Spinal cord (tissue), 9 donors: ENCODE measurements at regions not wholly inside any gene's neighbourhood (a gene's known extent, or its start where the extent isn't known, plus 50 kb on each side); places are given as distances from the start of the nearest gene placed in this dataset.

Experiments used
- DNase-seq, 6 donors: peaks; one replicate each; pipeline versions ENCODE4 v3.0.0 to v3.0.0-alpha.2; 2013 to 2015; ENCODE audit warnings: low spot score in 6 of 6, low read depth in 4 of 6
- H3K27ac ChIP-seq: one replicate; pipeline ENCODE4 v1.5.1; 2013; ENCODE audit warnings: low read depth, low read length, control low read depth
- H3K27me3 ChIP-seq: one replicate; pipeline ENCODE4 v1.6.1; 2013; ENCODE audit warnings: low read length; ENCODE audit not compliant: control insufficient read depth, insufficient read depth
- H3K36me3 ChIP-seq: one replicate; pipeline ENCODE4 v1.6.1; 2013; ENCODE audit warnings: low read length; ENCODE audit not compliant: control insufficient read depth, insufficient read depth
- H3K4me1 ChIP-seq: one replicate; pipeline ENCODE4 v1.6.1; 2013; ENCODE audit warnings: low read length; ENCODE audit not compliant: control insufficient read depth, insufficient read depth
- H3K4me3 ChIP-seq: one replicate; pipeline ENCODE4 v1.5.1; 2013; ENCODE audit warnings: low read depth, low read length, control low read depth
- H3K9me3 ChIP-seq: one replicate; pipeline ENCODE4 v1.6.1; 2013; ENCODE audit warnings: low read length; ENCODE audit not compliant: control insufficient read depth, insufficient read depth
- WGBS: methylation state at CpG from one replicate; pipeline ENCODE4 v1.1.5; 2013; ENCODE audit warnings: missing lambda C conversion rate; ENCODE audit not compliant: insufficient coverage; 5-methylcytosine and 5-hydroxymethylcytosine counted together
- donor health status: healthy.

GRCh38 chr6:158249340-158249836 is 62.9 kb upstream of the TULP4 start:
- Histone ChIP-seq H3K27me3 (no peaks in the 10 kb centered on the region), H3K27ac (no peak overlapping the region), H3K4me3 (no peak overlapping the region), H3K4me1 (no peaks in the 10 kb centered on the region), H3K36me3 (peaks cover 5% of the 10 kb centered on the region), H3K9me3 (no peaks in the 10 kb centered on the region)
- 20% methylated on average over 1 of the region's 3 CpGs for WGBS
- peak in 2 of 6 donors; percentile 37 to 52 for DNase-seq

GRCh38 chr6:158251565-158251964 is 60.7 kb upstream of the TULP4 start:
- Histone ChIP-seq H3K4me3 (no peak overlapping the region), H3K36me3 (no peaks in the 10 kb centered on the region), H3K9me3 (no peaks in the 10 kb centered on the region), H3K27me3 (no peaks in the 10 kb centered on the region), H3K4me1 (no peaks in the 10 kb centered on the region), H3K27ac (no peak overlapping the region)
- no CpG with 5 or more reads among the region's 1 CpG for WGBS
- no peak for DNase-seq

GRCh38 chr6:158253248-158253647 is 59.0 kb upstream of the TULP4 start:
- Histone ChIP-seq H3K27me3 (no peaks in the 10 kb centered on the region), H3K27ac (no peak overlapping the region), H3K36me3 (no peaks in the 10 kb centered on the region), H3K9me3 (no peaks in the 10 kb centered on the region), H3K4me1 (no peaks in the 10 kb centered on the region), H3K4me3 (no peak overlapping the region)
- 95% methylated on average over 3 of the region's 4 CpGs for WGBS
- no peak for DNase-seq

- WGBS = 90% methylated on average over 2 of the region's 4 CpGs
- Histone ChIP-seq H3K4me3 (no peak overlapping the region), H3K36me3 (no peaks in the 10 kb centered on the region), H3K27me3 (no peaks in the 10 kb centered on the region), H3K4me1 (no peaks in the 10 kb centered on the region), H3K27ac (no peak overlapping the region), H3K9me3 (no peaks in the 10 kb centered on the region)
- DNase-seq = no peak
These were observed 56.8 kb upstream of the TULP4 start for GRCh38 chr6:158255275-158255988.

- no peaks in the 10 kb centered on the region for H3K36me3 ChIP-seq
- no peak overlapping the region for H3K4me3 ChIP-seq
- no CpG with 5 or more reads among the region's 5 CpGs for WGBS
- H3K27ac ChIP-seq = no peak overlapping the region
- no peaks in the 10 kb centered on the region for H3K9me3 ChIP-seq
- H3K4me1 ChIP-seq = no peaks in the 10 kb centered on the region
- H3K27me3 ChIP-seq = no peaks in the 10 kb centered on the region
- no peak for DNase-seq
These were observed 56.2 kb upstream of the TULP4 start for GRCh38 chr6:158255989-158256601.

GRCh38 chr6:158256746-158257424 is 55.4 kb upstream of the TULP4 start:
- Histone ChIP-seq H3K4me3 (no peak overlapping the region), H3K9me3 (no peaks in the 10 kb centered on the region), H3K36me3 (no peaks in the 10 kb centered on the region), H3K27ac (no peak overlapping the region), H3K4me1 (no peaks in the 10 kb centered on the region), H3K27me3 (no peaks in the 10 kb centered on the region)
- DNase-seq = no peak
- 64% methylated on average over 2 of the region's 5 CpGs for WGBS

- H3K4me3 ChIP-seq = no peak overlapping the region
- no peaks in the 10 kb centered on the region for H3K36me3 ChIP-seq
- H3K9me3 ChIP-seq = no peaks in the 10 kb centered on the region
- DNase-seq = no peak
- H3K27me3 ChIP-seq = no peaks in the 10 kb centered on the region
- no peaks in the 10 kb centered on the region for H3K4me1 ChIP-seq
- WGBS = 79% methylated on average over 2 of the region's 2 CpGs
- H3K27ac ChIP-seq = no peak overlapping the region
These were observed 54.9 kb upstream of the TULP4 start for GRCh38 chr6:158257425-158257759.

- H3K36me3 ChIP-seq = no peaks in the 10 kb centered on the region
- WGBS = 100% methylated on average over 1 of the region's 6 CpGs
- H3K27me3 ChIP-seq = no peaks in the 10 kb centered on the region
- DNase-seq = no peak
- no peaks in the 10 kb centered on the region for H3K9me3 ChIP-seq
- no peak overlapping the region for H3K4me3 ChIP-seq
- H3K27ac ChIP-seq = no peak overlapping the region
- H3K4me1 ChIP-seq = no peaks in the 10 kb centered on the region
These were observed 54.5 kb upstream of the TULP4 start for GRCh38 chr6:158257781-158258180.

GRCh38 chr6:158259136-158259535 is 53.1 kb upstream of the TULP4 start:
- Histone ChIP-seq H3K27ac (no peak overlapping the region), H3K9me3 (no peaks in the 10 kb centered on the region), H3K4me3 (no peak overlapping the region), H3K36me3 (no peaks in the 10 kb centered on the region), H3K27me3 (no peaks in the 10 kb centered on the region), H3K4me1 (no peaks in the 10 kb centered on the region)
- no peak for DNase-seq
- 100% methylated on average over 2 of the region's 4 CpGs for WGBS

GRCh38 chr6:158259845-158260244 is 52.4 kb upstream of the TULP4 start:
- H3K27me3 ChIP-seq = no peaks in the 10 kb centered on the region
- DNase-seq = no peak
- no peaks in the 10 kb centered on the region for H3K4me1 ChIP-seq
- WGBS = 100% methylated on average over 1 of the region's 3 CpGs
- no peaks in the 10 kb centered on the region for H3K36me3 ChIP-seq
- H3K27ac ChIP-seq = no peak overlapping the region
- H3K4me3 ChIP-seq = no peak overlapping the region
- no peaks in the 10 kb centered on the region for H3K9me3 ChIP-seq
